WI38 (cell line): ENCODE measurements at regions not wholly inside any gene's neighbourhood (a gene's known extent, or its start where the extent isn't known, plus 50 kb on each side); places are given as distances from the start of the nearest gene placed in this dataset.

Experiments used
- H3K4me3 ChIP-seq: 2 replicates; pipeline ENCODE4 v1.5.1; 2011; ENCODE audit warnings: low read depth, mild to moderate bottlenecking, control low read depth, low read length
- CTCF ChIP-seq: IDR thresholded peaks from 2 replicates; pipeline ENCODE4 v1.5.1; 2012; ENCODE audit warnings: low read depth, mild to moderate bottlenecking, control low read depth, low read length

GRCh38 chr9:108156270-108156998 lies 666.9 kb upstream of the KLF4 start:
- H3K4me3 ChIP-seq = no peak overlapping the region
- TF ChIP-seq CTCF = no peak

- no peak for TF ChIP-seq CTCF
Measured at GRCh38 chr9:108153416-108153815, 663.8 kb upstream of the KLF4 start.

GRCh38 chr9:108150736-108151586 lies 661.4 kb upstream of the KLF4 start:
- no peak overlapping the region for H3K4me3 ChIP-seq
- TF ChIP-seq CTCF = no peak

More at GRCh38 chr9:108153416-108153815, 663.8 kb upstream of the KLF4 start:
- H3K4me3 ChIP-seq = no peak overlapping the region

- H3K4me3 ChIP-seq = no peak overlapping the region
- no peak for TF ChIP-seq CTCF
Measured at GRCh38 chr9:108149326-108149725, 659.8 kb upstream of the KLF4 start.

GRCh38 chr9:108142504-108143201 lies 653.1 kb upstream of the KLF4 start:
- H3K4me3 ChIP-seq = no peak overlapping the region
- no peak for TF ChIP-seq CTCF

GRCh38 chr9:108142142-108142503 lies 652.6 kb upstream of the KLF4 start:
- no peak for TF ChIP-seq CTCF

More at GRCh38 chr9:108142142-108142503, 652.6 kb upstream of the KLF4 start:
- no peak overlapping the region for H3K4me3 ChIP-seq
